ENCODE measurements at regions not wholly inside any gene's neighbourhood (a gene's known extent, or its start where the extent isn't known, plus 50 kb on each side); places are given as distances from the start of the nearest gene placed in this dataset.

DNA sequence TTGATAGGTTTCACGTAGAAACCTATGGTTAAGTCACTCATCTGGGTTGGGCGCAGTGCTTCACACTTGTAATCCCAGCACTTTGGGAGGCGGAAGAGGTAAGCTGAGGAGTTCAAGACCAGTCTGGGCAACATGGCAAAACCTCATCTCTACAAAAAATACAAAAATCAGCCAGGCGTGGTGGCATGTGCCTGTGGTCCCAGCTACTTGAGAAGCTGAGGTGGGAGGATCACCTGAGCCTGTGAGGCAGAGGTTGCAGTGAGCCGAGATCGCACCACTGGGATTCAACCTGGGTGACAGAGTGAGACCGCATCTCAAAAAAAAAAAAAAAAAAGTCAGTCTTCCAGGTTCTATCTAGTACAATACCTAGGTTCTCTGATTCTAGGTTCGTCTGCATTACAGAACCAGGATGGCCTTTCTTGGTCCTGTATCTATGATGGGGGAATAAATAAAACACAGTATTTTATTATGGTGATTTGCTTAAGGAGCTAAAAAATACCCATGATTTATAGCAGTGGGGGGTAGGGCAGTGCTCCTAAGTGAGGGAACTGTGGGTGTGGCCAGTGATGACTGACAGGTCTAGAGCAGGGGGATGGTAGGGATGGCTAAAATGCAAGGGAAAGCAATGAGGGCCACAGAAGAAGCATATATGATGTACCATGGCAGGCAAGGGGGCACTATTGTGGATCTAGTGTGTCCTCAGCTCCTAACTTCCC, 65.5 kb upstream of the NUP160 start:
- TF ChIP-seq POLR2A (IDR thresholded peaks at IDR 0.05): no peak
- TF ChIP-seq, protein P1, sequence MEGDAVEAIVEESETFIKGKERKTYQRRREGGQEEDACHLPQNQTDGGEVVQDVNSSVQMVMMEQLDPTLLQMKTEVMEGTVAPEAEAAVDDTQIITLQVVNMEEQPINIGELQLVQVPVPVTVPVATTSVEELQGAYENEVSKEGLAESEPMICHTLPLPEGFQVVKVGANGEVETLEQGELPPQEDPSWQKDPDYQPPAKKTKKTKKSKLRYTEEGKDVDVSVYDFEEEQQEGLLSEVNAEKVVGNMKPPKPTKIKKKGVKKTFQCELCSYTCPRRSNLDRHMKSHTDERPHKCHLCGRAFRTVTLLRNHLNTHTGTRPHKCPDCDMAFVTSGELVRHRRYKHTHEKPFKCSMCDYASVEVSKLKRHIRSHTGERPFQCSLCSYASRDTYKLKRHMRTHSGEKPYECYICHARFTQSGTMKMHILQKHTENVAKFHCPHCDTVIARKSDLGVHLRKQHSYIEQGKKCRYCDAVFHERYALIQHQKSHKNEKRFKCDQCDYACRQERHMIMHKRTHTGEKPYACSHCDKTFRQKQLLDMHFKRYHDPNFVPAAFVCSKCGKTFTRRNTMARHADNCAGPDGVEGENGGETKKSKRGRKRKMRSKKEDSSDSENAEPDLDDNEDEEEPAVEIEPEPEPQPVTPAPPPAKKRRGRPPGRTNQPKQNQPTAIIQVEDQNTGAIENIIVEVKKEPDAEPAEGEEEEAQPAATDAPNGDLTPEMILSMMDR (IDR thresholded peaks at IDR 0.05): no peak

Data from esophagus squamous epithelium (tissue), 4 donors.